Small intestine (tissue), 7 donors: ENCODE measurements at regions not wholly inside any gene's neighbourhood (a gene's known extent, or its start where the extent isn't known, plus 50 kb on each side); places are given as distances from the start of the nearest gene placed in this dataset.

Experiments used
- DNase-seq, 2 donors: peaks; one replicate each; pipeline versions ENCODE4 v3.0.0 to v3.0.0-alpha.2; 2013
- FAIRE-seq: peaks from 2 replicates; lab custom pipeline; 2012; peaks lifted over from hg19 to GRCh38; lab: Jason Lieb, UNC
- H3K27ac ChIP-seq, 3 donors: one replicate each; pipeline ENCODE4 v1.5.1; 2013; ENCODE audit warnings: low read length in 2 of 3, mild to moderate bottlenecking in 2 of 3, control low read depth in 1 of 3, inconsistent platforms in 1 of 3, low read depth in 1 of 3, moderate library complexity in 1 of 3
- H3K27me3 ChIP-seq, 3 donors: one replicate each; pipeline ENCODE4 v1.6.1; 2013; ENCODE audit warnings: low read length in 3 of 3, inconsistent platforms in 1 of 3; ENCODE audit not compliant: control insufficient read depth in 3 of 3, insufficient read depth in 3 of 3
- H3K36me3 ChIP-seq, 3 donors: one replicate each; pipeline ENCODE4 v1.6.1; 2013; ENCODE audit warnings: low read length in 3 of 3, inconsistent platforms in 1 of 3, low read depth in 1 of 3, mild to moderate bottlenecking in 1 of 3, moderate library complexity in 1 of 3; ENCODE audit not compliant: control insufficient read depth in 3 of 3, insufficient read depth in 2 of 3
- H3K4me1 ChIP-seq, 3 donors: one replicate each; pipeline ENCODE4 v1.6.1; 2013; ENCODE audit warnings: low read length in 2 of 3, inconsistent platforms in 1 of 3, low read depth in 1 of 3, mild to moderate bottlenecking in 1 of 3, moderate library complexity in 1 of 3; ENCODE audit not compliant: control insufficient read depth in 3 of 3, insufficient read depth in 2 of 3
- H3K4me3 ChIP-seq, 3 donors: one replicate each; pipeline ENCODE4 v1.5.1; 2013; ENCODE audit warnings: low read length in 3 of 3, control low read depth in 1 of 3, inconsistent platforms in 1 of 3, low read depth in 1 of 3, mild to moderate bottlenecking in 1 of 3, moderate library complexity in 1 of 3
- H3K9me3 ChIP-seq, 2 donors: one replicate each; pipeline ENCODE4 v1.6.1; 2013; ENCODE audit warnings: low read depth in 1 of 2, low read length in 1 of 2; ENCODE audit not compliant: control insufficient read depth in 2 of 2, insufficient read depth in 1 of 2
- WGBS, 3 donors: extraction: QIAGEN DNeasy Blood & Tissue Kit; methylation state at CpG; one replicate each; pipeline ENCODE4 v1.1.7; 2013; 5-methylcytosine and 5-hydroxymethylcytosine counted together
- donor health status: healthy with polysubstance abuse.
- donor health status: control.
- donor health status: control.
- donor health status: Bipolar disorder and iron deficiency.
- donor health status: healthy.

- WGBS, 3 donors, result 4 to 17% (median 8%) methylated on average over 2 of the region's 2 CpGs
- no peak overlapping the region for H3K27ac ChIP-seq
Observed at GRCh38 chr4:180999217-180999616, 1244.0 kb upstream of the TENM3 start.

GRCh38 chr4:181004056-181004455, 1239.1 kb upstream of the TENM3 start:
- no peaks in the 10 kb centered on the region for H3K36me3 ChIP-seq
- DNase-seq (no peak), FAIRE-seq (no peak)

More at GRCh38 chr4:180999217-180999616, 1244.0 kb upstream of the TENM3 start:
- H3K4me1 ChIP-seq, result no peaks in the 10 kb centered on the region
- H3K4me3 ChIP-seq, result no peak overlapping the region
- no peaks in the 10 kb centered on the region for H3K27me3 ChIP-seq
- no peak for DNase-seq
- no peaks in the 10 kb centered on the region for H3K9me3 ChIP-seq
- no peaks in the 10 kb centered on the region for H3K36me3 ChIP-seq
- no peak for FAIRE-seq

GRCh38 chr4:181006499-181007260, 1236.5 kb upstream of the TENM3 start:
- Histone ChIP-seq H3K9me3 (no peaks in the 10 kb centered on the region), H3K27me3 (no peaks in the 10 kb centered on the region), H3K27ac (no peak overlapping the region), H3K4me3 (no peak overlapping the region), H3K4me1 (no peaks in the 10 kb centered on the region), H3K36me3 (no peaks in the 10 kb centered on the region)
- FAIRE-seq (no peak), DNase-seq (no peak)
- 47 to 61% (median 54%) methylated on average over 11 of the region's 11 CpGs for WGBS, 3 donors

More at GRCh38 chr4:181004056-181004455, 1239.1 kb upstream of the TENM3 start:
- Histone ChIP-seq H3K27ac (no peak overlapping the region), H3K9me3 (no peaks in the 10 kb centered on the region), H3K27me3 (no peaks in the 10 kb centered on the region), H3K4me1 (no peaks in the 10 kb centered on the region), H3K4me3 (no peak overlapping the region)
- WGBS, 3 donors, result 87 to 88% (median 87%) methylated on average over 4 of the region's 4 CpGs

- Histone ChIP-seq H3K9me3 (no peaks in the 10 kb centered on the region), H3K36me3 (no peaks in the 10 kb centered on the region), H3K4me1 (no peaks in the 10 kb centered on the region), H3K27me3 (no peaks in the 10 kb centered on the region), H3K4me3 (no peak overlapping the region), H3K27ac (no peak overlapping the region)
- FAIRE-seq (no peak), DNase-seq (no peak)
- 77 to 79% (median 79%) methylated on average over 5 of the region's 5 CpGs for WGBS, 3 donors
Observed at GRCh38 chr4:181007751-181008150, 1235.5 kb upstream of the TENM3 start.

GRCh38 chr4:181008164-181008563, 1235.0 kb upstream of the TENM3 start:
- no peak for FAIRE-seq
- no peaks in the 10 kb centered on the region for H3K36me3 ChIP-seq
- H3K4me1 ChIP-seq, result no peaks in the 10 kb centered on the region
- H3K27me3 ChIP-seq, result no peaks in the 10 kb centered on the region
- H3K9me3 ChIP-seq, result no peaks in the 10 kb centered on the region
- no peak for DNase-seq
- no peak overlapping the region for H3K4me3 ChIP-seq
- 22 to 53% (median 30%) methylated on average over 4 of the region's 4 CpGs for WGBS, 3 donors
- H3K27ac ChIP-seq, result no peak overlapping the region

- DNase-seq (no peak), FAIRE-seq (no peak)
- no peaks in the 10 kb centered on the region for H3K27me3 ChIP-seq
- no peaks in the 10 kb centered on the region for H3K4me1 ChIP-seq
- no peak overlapping the region for H3K27ac ChIP-seq
- no peaks in the 10 kb centered on the region for H3K9me3 ChIP-seq
- no peaks in the 10 kb centered on the region for H3K36me3 ChIP-seq
- H3K4me3 ChIP-seq, result no peak overlapping the region
- WGBS, 3 donors, result 65 to 81% (median 67%) methylated on average over 5 of the region's 5 CpGs
Observed at GRCh38 chr4:181013162-181013561, 1230.0 kb upstream of the TENM3 start.

- Histone ChIP-seq H3K36me3 (no peaks in the 10 kb centered on the region), H3K4me1 (no peaks in the 10 kb centered on the region), H3K4me3 (no peak overlapping the region), H3K9me3 (peaks cover 0 to 2% of the 10 kb centered on the region in 2 donors), H3K27ac (no peak overlapping the region), H3K27me3 (no peaks in the 10 kb centered on the region)
- FAIRE-seq (no peak), DNase-seq (no peak)
- WGBS, 3 donors, result 78 to 89% (median 85%) methylated on average over 5 of the region's 5 CpGs
Observed at GRCh38 chr4:181017038-181017437, 1226.2 kb upstream of the TENM3 start.

- no peaks in the 10 kb centered on the region for H3K27me3 ChIP-seq
- H3K4me3 ChIP-seq, result no peak overlapping the region
- H3K27ac ChIP-seq, result no peak overlapping the region
- WGBS, 3 donors, result 38 to 56% (median 48%) methylated on average over 4 of the region's 4 CpGs
- H3K4me1 ChIP-seq, result no peaks in the 10 kb centered on the region
- no peaks in the 10 kb centered on the region for H3K36me3 ChIP-seq
- no peak for FAIRE-seq
- H3K9me3 ChIP-seq, result peaks cover 0 to 2% of the 10 kb centered on the region in 2 donors
- DNase-seq, result no peak
Observed at GRCh38 chr4:181018472-181018871, 1224.7 kb upstream of the TENM3 start.

- no peak overlapping the region for H3K27ac ChIP-seq
- no peaks in the 10 kb centered on the region for H3K36me3 ChIP-seq
- H3K4me1 ChIP-seq, result no peaks in the 10 kb centered on the region
- no peak overlapping the region for H3K4me3 ChIP-seq
- H3K9me3 ChIP-seq, result peaks cover 0 to 2% of the 10 kb centered on the region in 2 donors
- DNase-seq, result no peak
- H3K27me3 ChIP-seq, result no peaks in the 10 kb centered on the region
- no peak for FAIRE-seq
- WGBS, 3 donors, result 79 to 90% (median 86%) methylated on average over 5 of the region's 5 CpGs
Observed at GRCh38 chr4:181018913-181019312, 1224.3 kb upstream of the TENM3 start.
